B cell (primary cell): ENCODE measurements at regions not wholly inside any gene's neighbourhood (a gene's known extent, or its start where the extent isn't known, plus 50 kb on each side); places are given as distances from the start of the nearest gene placed in this dataset.

Experiments used
- ATAC-seq: fragments of 200-7000 bp; cut with Tn5 transposase; one replicate; pipeline ENCODE4 v1.10.0; 2021; ENCODE audit warnings: low read depth, mild to moderate bottlenecking, moderate number of reproducible peaks, moderate library complexity
- CTCF ChIA-PET: fragments of 350-600 bp; sonication (Branson Sonifier 250); formaldehyde crosslinking; loops from one replicate; lab custom pipeline; 2021; ENCODE audit warnings: antibody characterized with exemption, inconsistent platforms; lab: Charles Lee
- POLR2A ChIA-PET: fragments of 350-600 bp; sonication (Branson Sonifier 250); formaldehyde crosslinking; loops from one replicate; lab custom pipeline; 2021; ENCODE audit warnings: antibody characterized with exemption; lab: Charles Lee
- DNase-seq: peaks from one replicate; pipeline ENCODE4 v3.0.0; 2013
- H2AFZ ChIP-seq: 2 replicates; pipeline ENCODE4 v1.6.1; 2012; ENCODE audit warnings: mild to moderate bottlenecking, low read depth, low read length; ENCODE audit not compliant: insufficient read depth, poor library complexity, severe bottlenecking
- H3K27ac ChIP-seq, 2 donors: 1 replicate in 1 of 2; 2 replicates in 1 of 2; pipeline ENCODE4 v1.5.1; 2012 to 2013; ENCODE audit warnings: low read length in 2 of 2, mild to moderate bottlenecking in 2 of 2, moderate library complexity in 1 of 2
- H3K27me3 ChIP-seq, 4 experiments: fragments of 200-600 bp in 1 of 4; sonication (generic) in 1 of 4; replicated peaks in 1 of 4; 1 replicate in 2 of 4; 2 replicates in 2 of 4; pipeline versions ENCODE4 v1.6.1 to v1.7.0; 2013 to 2016; ENCODE audit warnings: low read length in 3 of 4, mild to moderate bottlenecking in 2 of 4, mixed read lengths in 1 of 4, moderate library complexity in 1 of 4; ENCODE audit not compliant: insufficient read depth in 4 of 4, control insufficient read depth in 3 of 4; ENCODE audit errors: control extremely low read depth in 1 of 4
- H3K36me3 ChIP-seq, 2 experiments: replicated peaks in 1 of 2; 1 replicate in 1 of 2; 2 replicates in 1 of 2; pipeline versions ENCODE4 v1.6.1 to v1.7.1; 2013; ENCODE audit warnings: low read length in 1 of 2; ENCODE audit not compliant: insufficient read depth in 2 of 2, control insufficient read depth in 1 of 2; ENCODE audit errors: control extremely low read depth in 1 of 2, extremely low read depth in 1 of 2
- H3K4me1 ChIP-seq, 2 donors: fragments of 200-600 bp in 1 of 2; sonication (generic) in 1 of 2; 1 replicate in 1 of 2; 2 replicates in 1 of 2; pipeline versions ENCODE4 v1.5.1 to v1.6.1; 2013 to 2017; ENCODE audit warnings: low read length in 2 of 2; ENCODE audit not compliant: control insufficient read depth in 2 of 2, insufficient read depth in 2 of 2
- H3K4me2 ChIP-seq: replicated peaks from 2 replicates; pipeline ENCODE3; 2012; ENCODE audit warnings: mild to moderate bottlenecking, low read depth, low read length; ENCODE audit not compliant: poor library complexity, severe bottlenecking
- H3K4me3 ChIP-seq, 5 experiments: fragments of 200-600 bp in 1 of 5; sonication (generic) in 1 of 5; 1 replicate in 3 of 5; 2 replicates in 2 of 5; pipeline versions ENCODE4 v1.5.1 to v1.7.0; 2011 to 2016; ENCODE audit warnings: low read length in 4 of 5, mild to moderate bottlenecking in 4 of 5, low read depth in 2 of 5, control low read depth in 1 of 5, moderate library complexity in 1 of 5; ENCODE audit not compliant: insufficient read depth in 1 of 5; ENCODE audit errors: control extremely low read depth in 1 of 5, extremely low read depth in 1 of 5
- H3K79me2 ChIP-seq: fragments of 200-600 bp; sonication (generic); one replicate; pipeline ENCODE4 v1.6.0; 2016; ENCODE audit warnings: low read length; ENCODE audit not compliant: control insufficient read depth, insufficient read depth
- H3K9ac ChIP-seq: fragments of 200-600 bp; sonication (generic); 2 replicates; pipeline ENCODE4 v1.6.1; 2017; ENCODE audit warnings: mild to moderate bottlenecking, low read length, moderate library complexity
- H3K9me3 ChIP-seq, 3 donors: one replicate each; pipeline versions ENCODE4 v1.6.1 to v1.7.1; 2013; ENCODE audit warnings: low read length in 2 of 3; ENCODE audit not compliant: control insufficient read depth in 2 of 3, insufficient read depth in 1 of 3; ENCODE audit errors: control extremely low read depth in 1 of 3
- H4K20me1 ChIP-seq: 2 replicates; pipeline ENCODE4 v1.6.0; 2012; ENCODE audit warnings: mild to moderate bottlenecking, low read length; ENCODE audit not compliant: insufficient read depth, control insufficient read depth, poor library complexity, severe bottlenecking
- H3K27ac Mint-ChIP-seq: one replicate; pipeline ENCODE4 v1.8.0; 2021; ENCODE audit warnings: mixed read lengths
- H3K27me3 Mint-ChIP-seq: one replicate; pipeline ENCODE4 v1.8.0; 2021; ENCODE audit warnings: mixed read lengths
- H3K4me1 Mint-ChIP-seq: one replicate; pipeline ENCODE4 v1.8.0; 2021; ENCODE audit warnings: mixed read lengths
- H3K4me3 Mint-ChIP-seq: one replicate; pipeline ENCODE4 v1.8.0; 2021; ENCODE audit warnings: mixed read lengths
- H3K9me3 Mint-ChIP-seq: one replicate; pipeline ENCODE4 v1.8.0; 2022; ENCODE audit warnings: mixed read lengths; ENCODE audit not compliant: insufficient read depth
- EZH2 ChIP-seq: IDR thresholded peaks from 2 replicates; pipeline ENCODE4 v1.6.1; 2012; ENCODE audit warnings: borderline replicate concordance, low read depth, mild to moderate bottlenecking, moderate library complexity, low read length; ENCODE audit not compliant: insufficient read depth, poor library complexity, severe bottlenecking
- WGBS: methylation state at CpG from one replicate; pipeline ENCODE4 v1.1.5; 2013; ENCODE audit warnings: missing lambda C conversion rate; ENCODE audit not compliant: insufficient coverage; 5-methylcytosine and 5-hydroxymethylcytosine counted together
- intact Hi-C: fragments of 100-400 bp; cut with micrococcal nuclease; formaldehyde crosslinking; loops from one replicate; pipeline ENCODE4 v1.10.0; 2022
- TF ChIP-seq, protein P1 (sequence below): fragments of 200-600 bp; IDR thresholded peaks from one replicate; pipeline ENCODE4 v1.8.0; 2022; ENCODE audit warnings: antibody characterized with exemption, mild to moderate bottlenecking

DNA sequence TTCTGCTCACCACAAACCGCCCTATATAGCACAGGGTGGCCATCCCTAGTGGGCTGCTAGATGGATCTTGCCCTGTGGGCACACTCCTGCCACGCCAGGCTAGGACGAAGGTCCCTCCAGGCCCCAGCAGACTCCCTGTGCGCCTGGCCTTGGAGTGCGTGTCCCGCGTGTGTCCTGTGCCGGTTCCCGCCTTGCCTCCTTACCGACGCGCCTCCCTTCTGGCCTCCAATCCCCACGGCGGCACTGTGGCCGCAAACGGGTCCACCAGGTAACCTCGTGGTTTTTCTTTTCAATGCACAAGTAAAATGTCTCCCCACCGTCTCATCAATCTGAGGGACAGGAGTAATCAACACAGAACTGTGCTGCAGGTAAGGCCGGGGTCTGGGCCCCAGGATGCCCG is 133.8 kb upstream of the PHACTR3 start:
- WGBS: 93% methylated on average over 20 of the region's 20 CpGs
- Mint-ChIP-seq H3K27ac (no peak overlapping the region), H3K4me1 (no peaks in the 10 kb centered on the region), H3K9me3 (no peaks in the 10 kb centered on the region), H3K27me3 (peaks cover 4% of the 10 kb centered on the region), H3K4me3 (no peak overlapping the region)
- CTCF ChIA-PET: no interaction called here
- H3K27ac ChIP-seq: no peak overlapping the region
- DNase-seq (no peak), ATAC-seq (no peak)
- no peak overlapping the region for H2AFZ ChIP-seq
- no peak overlapping the region for H3K4me2 ChIP-seq
- H3K9me3 ChIP-seq: no peaks in the 10 kb centered on the region
- H3K9ac ChIP-seq: no peak overlapping the region
- no peak overlapping the region for H3K4me3 ChIP-seq
- TF ChIP-seq EZH2: no peak
- TF ChIP-seq, protein P1, sequence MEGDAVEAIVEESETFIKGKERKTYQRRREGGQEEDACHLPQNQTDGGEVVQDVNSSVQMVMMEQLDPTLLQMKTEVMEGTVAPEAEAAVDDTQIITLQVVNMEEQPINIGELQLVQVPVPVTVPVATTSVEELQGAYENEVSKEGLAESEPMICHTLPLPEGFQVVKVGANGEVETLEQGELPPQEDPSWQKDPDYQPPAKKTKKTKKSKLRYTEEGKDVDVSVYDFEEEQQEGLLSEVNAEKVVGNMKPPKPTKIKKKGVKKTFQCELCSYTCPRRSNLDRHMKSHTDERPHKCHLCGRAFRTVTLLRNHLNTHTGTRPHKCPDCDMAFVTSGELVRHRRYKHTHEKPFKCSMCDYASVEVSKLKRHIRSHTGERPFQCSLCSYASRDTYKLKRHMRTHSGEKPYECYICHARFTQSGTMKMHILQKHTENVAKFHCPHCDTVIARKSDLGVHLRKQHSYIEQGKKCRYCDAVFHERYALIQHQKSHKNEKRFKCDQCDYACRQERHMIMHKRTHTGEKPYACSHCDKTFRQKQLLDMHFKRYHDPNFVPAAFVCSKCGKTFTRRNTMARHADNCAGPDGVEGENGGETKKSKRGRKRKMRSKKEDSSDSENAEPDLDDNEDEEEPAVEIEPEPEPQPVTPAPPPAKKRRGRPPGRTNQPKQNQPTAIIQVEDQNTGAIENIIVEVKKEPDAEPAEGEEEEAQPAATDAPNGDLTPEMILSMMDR: no peak
- H3K36me3 ChIP-seq: no peaks in the 10 kb centered on the region
- no peaks in the 10 kb centered on the region for H3K79me2 ChIP-seq
- H3K4me1 ChIP-seq: no peaks in the 10 kb centered on the region
- H4K20me1 ChIP-seq: no peaks in the 10 kb centered on the region
- no peaks in the 10 kb centered on the region for H3K27me3 ChIP-seq
- intact Hi-C loops: no loop called here
- POLR2A ChIA-PET: no interaction called here

DNA sequence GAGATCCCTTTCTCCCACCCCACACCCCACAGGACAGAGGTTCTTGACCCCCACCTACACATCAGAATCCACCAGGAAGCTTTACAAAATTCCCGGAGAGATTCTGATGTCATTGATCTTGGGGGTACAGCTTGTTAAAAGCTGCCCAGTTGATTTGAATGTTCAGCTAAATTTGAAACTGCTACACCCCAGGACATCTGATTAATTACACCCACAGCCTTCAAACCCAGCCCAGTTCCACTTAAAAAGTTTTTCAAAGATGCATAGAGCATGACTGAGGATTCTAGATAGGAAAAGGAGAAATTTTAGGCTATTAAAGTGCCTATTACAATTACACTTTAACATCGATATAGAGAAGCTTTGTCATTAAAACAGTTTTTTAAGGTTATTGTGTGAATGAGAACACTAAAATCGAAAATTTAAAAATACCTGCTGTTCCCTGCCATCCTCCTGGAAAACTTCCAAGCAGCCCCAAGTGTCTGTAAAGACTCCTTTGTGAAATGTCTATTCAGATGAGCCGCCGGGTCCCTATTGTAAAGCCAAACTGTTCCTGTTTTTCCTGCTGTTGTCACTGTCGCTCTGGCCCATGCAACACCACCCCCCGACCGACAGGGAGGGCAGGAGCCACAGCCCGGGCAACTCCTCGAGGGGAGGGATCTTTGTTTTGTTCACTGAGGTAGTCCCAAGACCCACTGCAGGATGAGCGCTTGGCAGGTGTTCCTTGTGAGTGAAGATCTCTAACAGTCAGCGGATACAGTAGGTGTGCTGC is 132.5 kb upstream of the PHACTR3 start:
- WGBS: 68% methylated on average over 9 of the region's 12 CpGs
- Histone ChIP-seq H3K4me3 (no peak overlapping the region), H3K79me2 (no peaks in the 10 kb centered on the region), H3K36me3 (no peaks in the 10 kb centered on the region), H3K4me2 (no peak overlapping the region), H3K9me3 (no peaks in the 10 kb centered on the region), H3K9ac (no peak overlapping the region), H3K27me3 (no peaks in the 10 kb centered on the region), H3K27ac (no peak overlapping the region), H3K4me1 (no peaks in the 10 kb centered on the region), H2AFZ (no peak overlapping the region), H4K20me1 (no peaks in the 10 kb centered on the region)
- DNase-seq (no peak), ATAC-seq (no peak)
- TF ChIP-seq EZH2: no peak
- TF ChIP-seq, protein P1: no peak
- no peaks in the 10 kb centered on the region for H3K9me3 Mint-ChIP-seq
- H3K4me3 Mint-ChIP-seq: no peak overlapping the region
- CTCF ChIA-PET: no interaction called here
- no peak overlapping the region for H3K27ac Mint-ChIP-seq
- POLR2A ChIA-PET: no interaction called here
- H3K4me1 Mint-ChIP-seq: no peaks in the 10 kb centered on the region
- intact Hi-C loops: no loop called here
- peaks cover 4% of the 10 kb centered on the region for H3K27me3 Mint-ChIP-seq
